ENCODE measurements at regions not wholly inside any gene's neighbourhood (a gene's known extent, or its start where the extent isn't known, plus 50 kb on each side); places are given as distances from the start of the nearest gene placed in this dataset.
A peak's percentile ranks its signal among the peaks of the same experiment; 100 is the strongest.

DNA sequence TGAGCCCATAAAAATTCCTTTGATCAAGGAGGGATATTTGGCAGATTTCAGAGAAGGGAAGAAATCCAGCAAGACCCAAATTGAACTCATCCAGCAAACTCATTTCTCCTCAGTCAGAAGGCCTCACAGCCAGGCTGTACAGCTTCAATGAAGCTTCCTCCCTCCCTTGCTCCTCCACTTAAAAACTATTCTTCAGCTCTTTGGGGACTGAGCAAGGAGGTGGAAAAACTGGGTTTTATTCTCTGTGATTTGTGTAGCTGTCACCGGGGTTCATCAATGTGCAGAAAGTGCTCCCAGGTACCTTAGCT, 158.7 kb upstream of the ZNF184 start:
- H3K27ac Mint-ChIP-seq (ENCODE audit: unreplicated experiment), result no peak overlapping the region
- H3K4me3 Mint-ChIP-seq, result peak overlapping the region; percentile 98
- DNase-seq (ENCODE audit: low read depth, low spot score), result no peak
- H3K4me1 Mint-ChIP-seq, result peaks cover 15% of the 10 kb centered on the region
- TF ChIP-seq, protein P1, sequence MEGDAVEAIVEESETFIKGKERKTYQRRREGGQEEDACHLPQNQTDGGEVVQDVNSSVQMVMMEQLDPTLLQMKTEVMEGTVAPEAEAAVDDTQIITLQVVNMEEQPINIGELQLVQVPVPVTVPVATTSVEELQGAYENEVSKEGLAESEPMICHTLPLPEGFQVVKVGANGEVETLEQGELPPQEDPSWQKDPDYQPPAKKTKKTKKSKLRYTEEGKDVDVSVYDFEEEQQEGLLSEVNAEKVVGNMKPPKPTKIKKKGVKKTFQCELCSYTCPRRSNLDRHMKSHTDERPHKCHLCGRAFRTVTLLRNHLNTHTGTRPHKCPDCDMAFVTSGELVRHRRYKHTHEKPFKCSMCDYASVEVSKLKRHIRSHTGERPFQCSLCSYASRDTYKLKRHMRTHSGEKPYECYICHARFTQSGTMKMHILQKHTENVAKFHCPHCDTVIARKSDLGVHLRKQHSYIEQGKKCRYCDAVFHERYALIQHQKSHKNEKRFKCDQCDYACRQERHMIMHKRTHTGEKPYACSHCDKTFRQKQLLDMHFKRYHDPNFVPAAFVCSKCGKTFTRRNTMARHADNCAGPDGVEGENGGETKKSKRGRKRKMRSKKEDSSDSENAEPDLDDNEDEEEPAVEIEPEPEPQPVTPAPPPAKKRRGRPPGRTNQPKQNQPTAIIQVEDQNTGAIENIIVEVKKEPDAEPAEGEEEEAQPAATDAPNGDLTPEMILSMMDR (conservative IDR thresholded peaks at IDR 0.05), result no peak
- H3K9me3 Mint-ChIP-seq, result peaks cover 5% of the 10 kb centered on the region
- H3K27me3 Mint-ChIP-seq (ENCODE audit: low read depth), result peaks cover 75% of the 10 kb centered on the region
- H3K36me3 Mint-ChIP-seq (ENCODE audit: low read depth), result peaks cover 2% of the 10 kb centered on the region

DNA sequence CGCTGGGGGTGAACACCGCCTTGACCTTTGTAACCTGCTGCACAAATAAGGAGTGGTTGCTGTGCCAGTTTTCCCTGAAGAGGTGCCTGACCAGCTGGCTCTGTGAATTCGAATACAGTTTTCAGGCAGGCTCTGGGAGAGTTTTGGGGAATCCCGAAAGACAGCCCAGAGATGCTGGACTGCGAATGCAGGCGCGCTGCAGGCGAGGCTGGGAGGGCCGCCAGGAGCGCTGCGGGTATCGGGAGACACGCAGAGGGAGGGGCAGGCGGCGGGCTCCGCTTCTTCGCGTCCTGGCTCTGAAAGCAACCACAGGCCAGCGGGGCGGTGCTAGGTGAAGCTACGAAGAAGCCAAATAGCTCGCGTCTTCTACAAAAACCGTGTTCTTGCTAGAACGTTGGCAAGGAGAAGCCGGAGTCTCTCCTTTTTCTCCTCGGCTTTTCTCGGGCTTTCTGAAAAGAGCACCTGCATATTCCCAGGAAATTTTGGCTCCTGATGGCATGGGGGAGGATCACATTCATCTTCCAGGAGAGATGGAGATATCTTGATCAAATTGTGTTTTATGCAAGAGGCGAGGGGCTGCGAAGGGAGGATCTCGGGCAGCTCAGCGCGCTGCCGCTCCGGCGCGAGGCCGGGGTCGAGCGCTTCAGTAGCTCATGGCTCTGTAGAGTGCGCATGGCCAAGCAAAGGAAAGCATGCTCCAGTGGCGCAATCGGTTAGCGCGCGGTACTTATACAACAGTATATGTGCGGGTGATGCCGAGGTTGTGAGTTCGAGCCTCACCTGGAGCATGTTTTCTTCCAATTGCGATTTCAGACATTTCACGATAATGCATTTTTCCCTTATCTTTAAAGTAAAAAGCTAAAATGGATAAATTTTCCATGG, 158.1 kb upstream of the ZNF184 start:
- peak; percentile 72 for DNase-seq (ENCODE audit: low read depth, low spot score)
- Mint-ChIP-seq H3K9me3 (peaks cover 3% of the 10 kb centered on the region), H3K27ac (ENCODE audit: unreplicated experiment) (peak overlapping the region; percentile 91), H3K27me3 (ENCODE audit: low read depth) (peaks cover 71% of the 10 kb centered on the region), H3K4me3 (peak overlapping the region; percentile 98), H3K36me3 (ENCODE audit: low read depth) (peaks cover 2% of the 10 kb centered on the region), H3K4me1 (peaks cover 15% of the 10 kb centered on the region)
- TF ChIP-seq, protein P1 (conservative IDR thresholded peaks at IDR 0.05), result peak; percentile 40

DNA sequence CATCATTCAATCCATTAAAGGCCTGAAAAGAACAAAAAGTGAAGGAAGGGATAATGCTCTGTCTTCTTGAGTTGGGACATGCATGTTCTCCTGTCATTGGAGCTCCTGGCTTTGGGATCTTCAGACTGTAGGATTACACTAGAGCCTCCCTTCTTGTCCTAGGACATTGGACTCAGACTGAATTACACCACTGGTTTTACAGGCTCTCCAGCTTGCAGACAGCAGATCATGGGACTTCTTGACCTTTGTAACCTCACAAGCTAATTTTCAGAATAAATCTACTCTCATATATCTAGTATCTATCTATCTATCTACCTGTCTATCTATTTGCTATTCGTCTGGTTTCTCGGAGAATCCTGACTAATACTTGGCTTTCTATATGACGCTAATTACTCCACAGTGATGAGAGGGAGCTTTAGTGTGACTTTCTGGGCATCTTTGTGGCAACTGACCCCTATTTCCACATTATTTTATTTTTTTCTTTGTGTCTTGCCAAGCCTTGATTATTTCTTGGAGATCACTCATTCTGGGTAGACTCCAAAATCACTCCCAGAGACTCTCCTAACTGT, 151.9 kb upstream of the ZNF184 start:
- H3K27ac Mint-ChIP-seq (ENCODE audit: unreplicated experiment), result no peak overlapping the region
- no peak for DNase-seq (ENCODE audit: low read depth, low spot score)
- H3K27me3 Mint-ChIP-seq (ENCODE audit: low read depth), result peaks cover 52% of the 10 kb centered on the region
- H3K9me3 Mint-ChIP-seq, result no peaks in the 10 kb centered on the region
- H3K36me3 Mint-ChIP-seq (ENCODE audit: low read depth), result no peaks in the 10 kb centered on the region
- TF ChIP-seq, protein P1 (conservative IDR thresholded peaks at IDR 0.05), result no peak
- H3K4me1 Mint-ChIP-seq, result no peaks in the 10 kb centered on the region
- H3K4me3 Mint-ChIP-seq, result no peak overlapping the region

DNA sequence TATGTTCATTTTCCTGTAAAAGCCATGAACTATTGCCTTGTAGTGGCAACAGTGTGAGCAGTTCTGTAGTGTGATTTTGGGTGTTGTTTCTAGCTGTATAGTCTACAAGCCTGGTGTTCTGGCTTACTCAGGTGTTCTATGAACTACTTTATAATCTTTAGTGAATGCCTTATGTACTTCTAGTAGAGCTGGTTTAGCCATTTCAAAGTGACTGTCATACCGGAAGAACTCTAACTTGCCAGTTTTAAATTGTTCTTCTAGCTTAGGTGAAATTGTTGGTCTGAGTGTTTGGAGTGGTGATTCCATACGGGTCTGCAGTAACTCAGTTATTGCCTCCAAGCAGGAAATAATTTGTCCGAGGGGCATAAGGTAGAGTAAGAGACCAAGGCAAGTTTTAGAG, 150.2 kb upstream of the ZNF184 start:
- H3K36me3 Mint-ChIP-seq (ENCODE audit: low read depth), result no peaks in the 10 kb centered on the region
- H3K27me3 Mint-ChIP-seq (ENCODE audit: low read depth), result peaks cover 57% of the 10 kb centered on the region
- no peak overlapping the region for H3K27ac Mint-ChIP-seq (ENCODE audit: unreplicated experiment)
- TF ChIP-seq, protein P1 (conservative IDR thresholded peaks at IDR 0.05), result no peak
- H3K4me3 Mint-ChIP-seq, result no peak overlapping the region
- peaks cover 2% of the 10 kb centered on the region for H3K4me1 Mint-ChIP-seq
- DNase-seq (ENCODE audit: low read depth, low spot score), result no peak
- no peaks in the 10 kb centered on the region for H3K9me3 Mint-ChIP-seq

DNA sequence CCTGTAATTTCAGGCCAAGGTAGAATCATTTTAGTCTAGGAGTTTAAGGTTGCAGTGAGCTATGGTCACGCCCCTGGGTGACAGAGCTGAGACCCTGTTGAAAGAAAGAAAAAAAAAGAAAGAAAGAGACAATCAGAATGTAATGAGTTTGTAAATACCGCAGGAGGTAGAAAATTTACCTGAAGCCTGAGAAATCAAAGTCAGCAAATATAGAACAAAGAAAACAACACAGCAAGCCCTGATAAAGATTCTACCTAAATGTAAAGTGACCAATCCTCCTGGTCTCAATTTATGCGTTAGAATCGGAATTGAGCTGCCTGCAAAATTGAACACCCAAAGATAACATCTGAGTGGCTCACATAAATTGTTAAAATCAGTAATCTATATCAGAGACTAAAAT, 146.5 kb upstream of the ZNF184 start:
- Mint-ChIP-seq H3K4me3 (peak overlapping the region; percentile 16), H3K36me3 (ENCODE audit: low read depth) (no peaks in the 10 kb centered on the region), H3K4me1 (peaks cover 18% of the 10 kb centered on the region), H3K9me3 (no peaks in the 10 kb centered on the region), H3K27me3 (ENCODE audit: low read depth) (peaks cover 75% of the 10 kb centered on the region), H3K27ac (ENCODE audit: unreplicated experiment) (no peak overlapping the region)
- TF ChIP-seq, protein P1 (conservative IDR thresholded peaks at IDR 0.05), result no peak
- DNase-seq (ENCODE audit: low read depth, low spot score), result no peak
